Endodermal cell (in vitro differentiated cells): ENCODE measurements at regions not wholly inside any gene's neighbourhood (a gene's known extent, or its start where the extent isn't known, plus 50 kb on each side); places are given as distances from the start of the nearest gene placed in this dataset.
A peak's percentile ranks its signal among the peaks of the same experiment; 100 is the strongest.

Experiments used
- DNase-seq: peaks from one replicate; pipeline ENCODE4 v3.0.0-alpha.2; 2017
- H3K27ac ChIP-seq: 2 replicates; pipeline ENCODE4 v1.5.1; 2013; ENCODE audit warnings: mild to moderate bottlenecking, low read depth, low read length, moderate library complexity
- H3K27me3 ChIP-seq: 2 replicates; pipeline ENCODE4 v1.6.1; 2013; ENCODE audit warnings: mild to moderate bottlenecking, low read length, moderate library complexity; ENCODE audit not compliant: insufficient read depth, control insufficient read depth, poor library complexity, severe bottlenecking
- H3K36me3 ChIP-seq: 2 replicates; pipeline ENCODE4 v1.7.0; 2013; ENCODE audit warnings: mild to moderate bottlenecking, low read length, moderate library complexity; ENCODE audit not compliant: control insufficient read depth, insufficient read depth
- H3K4me1 ChIP-seq: one replicate; pipeline ENCODE4 v1.7.0; 2013; ENCODE audit warnings: low read length; ENCODE audit not compliant: control insufficient read depth, insufficient read depth
- H3K4me3 ChIP-seq: 2 replicates; pipeline ENCODE4 v1.5.1; 2013; ENCODE audit warnings: mild to moderate bottlenecking, low read length, moderate library complexity
- H3K9ac ChIP-seq: 2 replicates; pipeline ENCODE4 v1.6.1; 2013; ENCODE audit warnings: mild to moderate bottlenecking, low read length, moderate library complexity; ENCODE audit not compliant: poor library complexity, severe bottlenecking; ENCODE audit errors: extremely low read depth
- H3K9me3 ChIP-seq: 2 replicates; pipeline ENCODE4 v1.6.1; 2013; ENCODE audit warnings: mild to moderate bottlenecking, low read length, moderate library complexity; ENCODE audit not compliant: control insufficient read depth
- H3K27ac Mint-ChIP-seq: 2 replicates; pipeline ENCODE4 v1.8.0; 2020; ENCODE audit warnings: mixed read lengths
- H3K27me3 Mint-ChIP-seq: 2 replicates; pipeline ENCODE4 v1.8.0; 2021; ENCODE audit warnings: mild to moderate bottlenecking, mixed read lengths; ENCODE audit not compliant: insufficient read depth
- H3K36me3 Mint-ChIP-seq: 2 replicates; pipeline ENCODE4 v1.8.0; 2020; ENCODE audit warnings: low read depth, mixed read lengths
- H3K4me1 Mint-ChIP-seq: 2 replicates; pipeline ENCODE4 v1.8.0; 2020; ENCODE audit warnings: mixed read lengths
- H3K4me3 Mint-ChIP-seq: 2 replicates; pipeline ENCODE4 v1.8.0; 2020; ENCODE audit warnings: mild to moderate bottlenecking, moderate library complexity, mixed read lengths
- H3K9me3 Mint-ChIP-seq: 2 replicates; pipeline ENCODE4 v1.8.0; 2020; ENCODE audit warnings: mild to moderate bottlenecking, mixed read lengths
- CTCF ChIP-seq: fragments of 200-600 bp; sonication (generic); conservative IDR thresholded peaks from 2 replicates; pipeline ENCODE4 v1.5.0; 2021; ENCODE audit warnings: antibody characterized with exemption, mild to moderate bottlenecking
- WGBS, 2 experiments: methylation state at CpG; one replicate each; pipeline versions ENCODE4 v1.1.5 to v1.1.7; 2013; ENCODE audit warnings: missing lambda C conversion rate in 2 of 2, mixed read lengths in 1 of 2; ENCODE audit not compliant: insufficient coverage in 1 of 2, insufficient read length in 1 of 2; 5-methylcytosine and 5-hydroxymethylcytosine counted together

- no peaks in the 10 kb centered on the region for H3K36me3 ChIP-seq
- TF ChIP-seq CTCF, result no peak
- H3K9me3 ChIP-seq, result no peaks in the 10 kb centered on the region
- WGBS, 2 experiments, result 83% methylated on average over 1 of the region's 1 CpG; no CpG with 5 or more reads in 1 of the 2 experiments
- no peaks in the 10 kb centered on the region for H3K27me3 Mint-ChIP-seq
- H3K27ac ChIP-seq, result no peak overlapping the region
- no peak overlapping the region for H3K27ac Mint-ChIP-seq
- H3K36me3 Mint-ChIP-seq, result no peaks in the 10 kb centered on the region
- no peaks in the 10 kb centered on the region for H3K4me1 Mint-ChIP-seq
- no peak overlapping the region for H3K9ac ChIP-seq
- no peak for DNase-seq
- H3K4me1 ChIP-seq, result no peaks in the 10 kb centered on the region
- H3K27me3 ChIP-seq, result no peaks in the 10 kb centered on the region
- no peak overlapping the region for H3K4me3 ChIP-seq
- H3K4me3 Mint-ChIP-seq, result no peak overlapping the region
- peaks cover 1% of the 10 kb centered on the region for H3K9me3 Mint-ChIP-seq
These were observed 1156.4 kb upstream of the AGA start for GRCh38 chr4:178598672-178599071.

GRCh38 chr4:178599521-178599920 lies 1157.3 kb upstream of the AGA start:
- no peaks in the 10 kb centered on the region for H3K4me1 ChIP-seq
- H3K27ac ChIP-seq, result no peak overlapping the region
- H3K27me3 ChIP-seq, result no peaks in the 10 kb centered on the region
- TF ChIP-seq CTCF, result peak; percentile 78
- no peaks in the 10 kb centered on the region for H3K36me3 ChIP-seq
- H3K27me3 Mint-ChIP-seq, result no peaks in the 10 kb centered on the region
- no peak overlapping the region for H3K9ac ChIP-seq
- H3K9me3 Mint-ChIP-seq, result peaks cover 1% of the 10 kb centered on the region
- no peak overlapping the region for H3K4me3 ChIP-seq
- no peak for DNase-seq
- no peaks in the 10 kb centered on the region for H3K4me1 Mint-ChIP-seq
- H3K4me3 Mint-ChIP-seq, result no peak overlapping the region
- no peaks in the 10 kb centered on the region for H3K9me3 ChIP-seq
- no peak overlapping the region for H3K27ac Mint-ChIP-seq
- no peaks in the 10 kb centered on the region for H3K36me3 Mint-ChIP-seq

- Histone ChIP-seq H3K27me3 (no peaks in the 10 kb centered on the region), H3K4me1 (no peaks in the 10 kb centered on the region), H3K9me3 (no peaks in the 10 kb centered on the region), H3K27ac (no peak overlapping the region), H3K9ac (no peak overlapping the region), H3K4me3 (no peak overlapping the region), H3K36me3 (no peaks in the 10 kb centered on the region)
- DNase-seq, result no peak
- H3K4me1 Mint-ChIP-seq, result no peaks in the 10 kb centered on the region
- TF ChIP-seq CTCF, result no peak
- H3K27me3 Mint-ChIP-seq, result no peaks in the 10 kb centered on the region
- no peak overlapping the region for H3K4me3 Mint-ChIP-seq
- H3K27ac Mint-ChIP-seq, result no peak overlapping the region
- H3K36me3 Mint-ChIP-seq, result no peaks in the 10 kb centered on the region
- 70% methylated on average over 2 of the region's 2 CpGs; no CpG with 5 or more reads in 1 of the 2 experiments for WGBS, 2 experiments
- H3K9me3 Mint-ChIP-seq, result peaks cover 1% of the 10 kb centered on the region
These were observed 1160.6 kb upstream of the AGA start for GRCh38 chr4:178602833-178603232.
